ENCODE measurements at regions not wholly inside any gene's neighbourhood (a gene's known extent, or its start where the extent isn't known, plus 50 kb on each side); places are given as distances from the start of the nearest gene placed in this dataset.
"Not testable (repeated sequence)": the region's sequence is repeated elsewhere in the genome, so short reads cannot be mapped to it uniquely, and the experiment has no call there.

DNA sequence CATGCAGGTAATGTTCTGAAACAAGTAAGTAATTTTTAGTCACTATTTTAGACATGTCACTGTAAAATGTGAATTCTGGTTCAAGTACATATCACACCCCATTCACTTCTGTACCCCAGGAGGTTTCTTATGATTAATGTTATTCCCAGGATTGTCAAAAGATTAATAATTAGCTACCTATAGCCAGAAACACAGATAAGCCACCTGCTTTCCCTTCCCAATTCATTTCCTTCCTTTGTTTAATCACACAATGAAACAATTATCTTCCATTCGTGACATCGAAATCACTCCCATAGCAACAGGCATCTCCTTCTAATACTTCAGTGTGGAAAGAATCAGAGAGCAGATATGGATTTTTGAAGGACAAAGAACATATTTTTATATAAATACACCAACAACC lies 1650.3 kb upstream of the CELF4 start:
- DNase-seq (ENCODE audit: low spot score) = no peak

DNA sequence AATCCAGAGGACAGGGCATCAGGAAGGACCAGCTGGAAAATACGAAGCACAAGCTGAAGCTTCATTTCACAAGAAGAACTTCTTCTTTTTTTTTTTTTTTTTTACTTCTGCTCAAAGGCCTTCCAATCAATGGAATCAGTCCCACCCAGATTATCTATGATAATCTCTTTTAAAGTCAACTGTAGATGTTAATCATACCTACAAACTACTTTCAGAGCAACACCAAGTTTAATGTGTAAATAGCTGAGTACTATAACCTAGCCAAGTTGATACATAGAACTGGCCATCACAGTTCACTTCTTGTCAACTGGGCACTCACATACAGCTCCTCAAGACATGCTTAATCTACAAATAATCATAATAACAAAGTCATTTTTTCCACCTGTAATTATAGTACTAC lies 1645.9 kb upstream of the CELF4 start:
- no peak for DNase-seq (ENCODE audit: low spot score)

DNA sequence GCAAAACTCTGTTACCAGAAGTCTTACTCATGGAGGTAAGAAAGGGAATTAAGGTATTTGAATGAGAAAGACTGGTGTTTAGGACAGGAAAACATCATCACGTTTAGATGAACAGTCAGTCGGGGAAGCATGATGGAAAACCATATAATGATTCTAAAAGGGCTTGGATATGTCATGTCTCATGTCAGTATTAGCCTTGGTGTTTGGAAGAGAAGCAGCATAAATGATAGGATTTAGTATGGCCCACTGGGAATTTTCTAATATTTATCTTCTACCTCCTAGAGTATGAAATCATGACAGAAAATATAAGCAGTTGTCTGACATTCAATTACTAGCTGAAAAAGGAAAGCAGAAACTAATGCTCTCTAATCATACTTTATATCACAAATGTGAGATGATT lies 1643.6 kb upstream of the CELF4 start:
- no peak for DNase-seq (ENCODE audit: low spot score)

DNA sequence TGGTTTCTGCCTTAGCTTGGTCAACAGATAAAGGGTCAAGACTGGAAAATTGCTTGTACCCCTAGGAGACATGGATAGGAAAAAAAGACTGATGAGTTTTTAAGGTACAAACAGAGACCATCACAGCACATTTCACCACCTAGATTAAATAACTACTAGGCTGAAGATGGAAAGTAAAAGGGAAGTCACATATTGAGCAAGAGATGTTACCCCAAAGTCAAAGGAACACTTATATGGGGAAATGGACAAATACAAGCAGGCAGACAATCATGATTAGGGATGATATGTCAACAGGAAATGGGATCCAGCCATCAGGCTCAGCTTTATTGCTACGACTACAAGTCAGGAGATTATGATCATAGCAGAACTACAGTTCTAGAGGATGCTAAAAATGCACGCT lies 1643.1 kb upstream of the CELF4 start:
- DNase-seq (ENCODE audit: low spot score) = no peak

DNA sequence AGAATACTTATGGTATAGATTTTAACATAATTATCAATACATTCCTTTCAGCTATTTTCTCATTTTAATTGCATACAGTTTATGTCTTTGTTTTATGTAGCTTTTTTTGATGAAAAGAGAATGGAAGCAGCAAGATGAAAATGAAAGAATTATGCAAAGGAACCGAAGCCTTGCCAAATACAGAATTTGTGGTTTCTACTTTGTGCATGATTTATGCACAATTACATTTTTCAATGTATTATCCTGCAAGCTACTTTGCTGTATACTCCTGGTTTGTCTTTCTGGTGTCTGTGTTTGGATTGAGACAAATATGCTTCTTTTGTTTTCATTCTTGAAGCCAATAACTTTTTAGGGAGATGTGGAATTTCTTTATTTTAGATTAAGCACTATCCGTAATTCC lies 1642.6 kb upstream of the CELF4 start:
- DNase-seq (ENCODE audit: low spot score) = no peak

DNA sequence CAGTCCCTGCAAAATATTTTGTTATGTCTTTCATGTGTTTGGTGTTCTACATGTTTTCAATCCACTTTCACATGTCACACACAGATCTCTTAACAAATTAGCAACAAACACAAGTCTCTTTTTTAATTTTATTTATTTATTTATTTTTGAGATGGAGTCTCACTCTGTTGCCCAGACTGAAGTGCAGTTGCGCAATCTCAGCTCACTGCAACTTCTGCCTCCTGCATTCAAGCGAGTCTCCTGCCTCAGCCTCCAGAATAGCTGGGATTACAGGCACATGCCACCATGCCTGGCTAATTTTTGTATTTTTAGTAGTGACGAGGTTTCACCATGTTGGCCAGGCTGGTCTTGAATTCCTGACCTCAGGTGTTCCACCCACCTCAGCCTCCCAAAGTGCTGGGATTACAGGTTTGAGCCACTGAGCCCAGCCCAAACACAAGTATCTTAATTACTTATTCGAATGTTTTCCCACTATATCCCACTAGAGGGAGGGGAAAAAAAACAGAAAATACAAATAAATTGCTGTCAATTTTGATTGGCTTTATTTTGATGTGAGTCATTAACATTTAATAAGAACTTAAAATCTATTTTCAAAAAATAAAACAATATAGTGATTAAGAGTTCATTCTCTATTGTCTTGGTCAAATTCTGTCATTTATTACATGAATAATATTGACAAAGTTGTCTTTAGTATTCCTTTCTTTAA lies 1641.0 kb upstream of the CELF4 start:
- DNase-seq (ENCODE audit: low spot score) = not testable (repeated sequence)

DNA sequence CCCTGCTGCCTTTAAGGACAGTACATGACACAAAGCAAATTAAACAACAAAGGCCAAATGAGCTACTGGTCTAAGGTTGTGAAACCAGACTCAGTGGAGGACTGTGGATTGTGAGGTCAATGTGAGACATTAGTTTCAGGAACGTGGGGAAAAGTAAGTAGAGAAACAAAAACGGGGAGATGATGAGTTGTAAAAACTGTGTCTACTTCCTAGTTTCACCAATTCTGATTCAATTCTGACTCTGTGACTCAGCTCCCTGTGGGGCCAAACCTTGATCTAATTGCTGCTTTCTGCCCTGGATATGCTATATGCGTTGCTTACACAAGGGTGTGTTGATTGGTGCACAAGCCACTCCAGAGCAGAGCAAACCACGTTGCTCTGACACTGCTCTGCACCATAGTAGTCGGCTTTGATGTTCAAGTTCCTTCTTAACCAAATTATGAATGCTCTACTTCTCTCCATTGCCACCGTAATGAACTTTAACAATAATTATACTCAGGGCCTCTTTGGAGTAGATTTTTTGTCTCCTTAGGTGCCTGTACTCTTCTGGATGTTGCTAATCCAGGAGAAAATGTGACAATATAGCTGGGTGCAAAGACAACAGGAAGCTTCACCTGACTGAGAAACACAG lies 1640.1 kb upstream of the CELF4 start:
- DNase-seq (ENCODE audit: low spot score) = no peak

DNA sequence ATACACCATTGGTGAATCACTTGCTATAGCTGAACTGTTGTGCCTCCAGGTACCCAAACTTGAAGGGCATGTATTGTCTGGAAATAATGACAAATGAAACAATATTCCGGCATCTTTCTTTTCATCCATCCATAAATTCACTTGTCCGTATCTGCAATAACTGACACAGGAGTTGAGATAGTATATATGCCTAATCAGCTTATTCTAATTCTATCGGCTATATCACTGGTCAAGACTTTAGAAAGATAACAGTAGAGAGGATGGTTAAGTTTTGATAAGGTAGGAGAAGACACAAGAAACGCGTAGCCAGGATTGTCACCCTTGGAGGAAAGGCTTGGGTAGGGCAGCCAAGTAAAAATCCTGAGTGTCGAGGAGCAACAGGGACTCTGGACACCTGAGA lies 1634.6 kb upstream of the CELF4 start:
- no peak for DNase-seq (ENCODE audit: low spot score)

DNA sequence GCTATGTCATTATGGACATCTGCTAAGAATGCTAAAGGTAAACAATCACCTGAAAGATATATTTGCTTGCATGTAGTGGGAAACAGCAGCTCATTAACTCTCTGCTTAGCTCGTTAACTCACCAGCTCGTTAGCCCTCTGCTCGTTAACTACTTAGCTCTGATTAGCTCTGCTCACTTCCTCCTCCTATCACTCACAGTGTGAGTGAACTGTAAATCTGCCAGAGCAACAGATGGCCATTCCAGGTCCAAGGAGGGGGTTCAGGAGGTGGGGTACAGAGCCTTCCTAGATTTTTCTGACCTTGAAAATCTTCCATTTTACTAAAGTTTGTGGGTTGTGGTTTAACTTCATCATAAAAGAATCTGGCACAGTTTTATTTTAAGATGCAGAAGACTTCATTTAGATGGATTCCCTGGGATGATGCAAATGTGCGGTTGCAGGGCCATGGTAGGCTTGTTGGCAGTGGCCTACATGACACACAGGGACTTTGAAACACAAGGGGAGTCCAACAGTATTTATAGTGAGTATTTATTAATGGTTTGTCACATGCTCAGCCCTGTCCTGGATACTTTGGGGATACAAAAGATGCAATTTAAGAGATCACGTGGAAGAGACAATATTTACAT lies 1633.7 kb upstream of the CELF4 start:
- DNase-seq (ENCODE audit: low spot score) = no peak

DNA sequence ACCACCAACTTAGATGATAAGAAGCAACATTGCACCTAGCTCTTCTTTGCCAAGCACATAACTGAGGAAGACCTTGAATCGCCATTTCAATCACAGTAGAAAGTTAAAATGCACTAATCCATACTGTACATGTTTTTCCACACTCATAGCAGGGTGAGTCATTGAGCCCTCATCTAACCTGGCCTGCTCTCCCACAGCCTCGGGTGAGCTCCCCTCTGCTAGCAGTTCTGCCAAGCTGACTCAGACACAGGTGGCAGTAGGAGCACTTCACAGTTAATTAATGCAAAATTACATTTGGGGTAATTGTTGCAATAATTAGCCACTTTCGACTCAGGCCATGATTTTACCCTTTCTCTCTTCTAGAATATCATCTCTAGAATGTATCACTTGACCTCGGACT lies 1632.8 kb upstream of the CELF4 start:
- DNase-seq (ENCODE audit: low spot score) = no peak

DNA sequence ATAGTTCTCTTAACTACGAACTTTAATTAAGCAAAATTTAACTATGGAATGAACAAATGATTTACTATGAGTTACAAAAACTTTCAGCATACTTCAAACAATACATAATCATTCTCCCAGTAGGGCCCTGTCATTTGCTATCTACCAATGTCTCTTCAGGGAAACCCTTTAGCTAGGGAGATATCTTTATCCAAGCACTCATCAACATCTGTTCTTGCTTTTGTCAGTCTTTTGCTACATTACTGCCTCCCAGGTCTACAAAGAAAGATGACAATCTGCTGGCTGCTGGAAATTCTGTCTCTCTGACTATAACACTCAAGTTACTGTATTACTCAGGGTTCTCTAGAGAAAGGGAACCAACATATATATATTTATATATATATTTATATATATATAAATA lies 1626.3 kb upstream of the CELF4 start:
- DNase-seq (ENCODE audit: low spot score) = no peak

DNA sequence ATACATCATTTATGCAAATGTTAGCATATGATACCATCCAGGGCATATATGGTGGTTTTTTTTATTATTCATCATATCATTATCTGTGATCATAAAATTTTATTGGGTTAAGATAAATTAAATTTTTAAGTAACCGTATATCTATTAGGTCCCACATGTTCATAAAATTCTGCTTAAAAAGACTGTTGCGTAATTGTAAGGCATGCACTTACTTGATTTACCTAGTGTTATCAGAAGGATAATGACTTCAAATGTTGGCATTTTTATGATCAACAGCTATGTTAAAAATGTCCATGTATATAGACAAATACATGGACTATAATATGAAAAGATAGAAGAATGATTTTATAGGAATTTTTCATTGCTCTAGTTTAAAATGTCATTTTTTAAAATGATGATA lies 1625.5 kb upstream of the CELF4 start:
- DNase-seq (ENCODE audit: low spot score) = no peak

DNA sequence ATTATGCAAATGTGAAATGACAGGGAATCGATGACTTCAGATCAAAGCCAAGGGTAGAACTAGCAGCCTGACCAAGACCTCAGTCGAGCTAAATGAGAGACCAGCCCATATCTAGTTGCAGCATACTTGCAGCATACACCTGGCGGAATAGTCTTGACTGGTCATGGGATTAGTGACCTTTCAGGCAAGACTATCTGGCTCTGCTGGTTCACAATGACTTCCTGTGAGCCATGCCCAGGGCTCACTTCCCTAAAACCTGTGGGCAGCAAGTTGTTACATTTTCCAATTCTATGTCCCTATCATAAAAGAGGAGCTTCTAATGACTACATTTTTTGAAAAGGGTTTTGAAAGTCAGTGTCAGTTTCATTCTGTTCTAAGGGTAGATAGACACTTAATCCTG lies 1624.9 kb upstream of the CELF4 start:
- DNase-seq (ENCODE audit: low spot score) = no peak

DNA sequence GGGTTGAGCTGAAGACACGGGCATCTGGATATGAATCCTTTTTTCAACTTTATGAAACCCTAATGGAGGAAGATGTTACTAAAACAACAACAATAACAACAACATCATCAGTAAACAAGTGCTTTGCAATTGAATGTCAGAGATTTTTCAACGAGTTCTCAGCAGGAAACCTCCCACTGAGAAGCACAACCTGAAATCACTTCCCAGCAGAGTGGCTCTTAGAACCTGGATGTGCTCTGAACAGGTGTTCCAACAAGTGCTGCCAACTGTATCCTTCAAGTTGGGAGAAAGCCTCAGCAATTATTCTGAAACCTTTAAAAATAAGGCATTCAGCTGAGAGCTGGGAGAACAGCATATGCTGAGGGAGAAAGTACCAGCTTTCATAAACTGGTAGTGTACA lies 1622.7 kb upstream of the CELF4 start:
- DNase-seq (ENCODE audit: low spot score) = no peak

DNA sequence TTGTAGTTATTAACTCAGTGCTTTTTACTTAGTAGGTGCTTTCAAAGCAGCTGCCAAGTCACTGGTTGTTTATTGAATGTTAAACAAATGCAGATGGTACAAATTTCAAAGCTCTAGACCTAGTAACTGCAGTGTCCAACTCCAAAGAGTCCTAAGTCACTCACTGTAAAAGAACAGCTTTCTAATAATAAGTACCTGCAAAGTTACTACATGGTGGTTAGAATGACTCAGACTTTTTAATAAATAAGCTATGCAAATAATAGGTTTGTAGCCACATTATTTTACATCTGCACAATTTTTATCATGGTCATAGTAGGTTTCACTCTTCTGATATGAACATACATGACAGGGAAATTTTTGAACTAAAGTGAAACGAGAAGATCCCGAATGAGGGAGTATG lies 1620.4 kb upstream of the CELF4 start:
- no peak for DNase-seq (ENCODE audit: low spot score)

DNA sequence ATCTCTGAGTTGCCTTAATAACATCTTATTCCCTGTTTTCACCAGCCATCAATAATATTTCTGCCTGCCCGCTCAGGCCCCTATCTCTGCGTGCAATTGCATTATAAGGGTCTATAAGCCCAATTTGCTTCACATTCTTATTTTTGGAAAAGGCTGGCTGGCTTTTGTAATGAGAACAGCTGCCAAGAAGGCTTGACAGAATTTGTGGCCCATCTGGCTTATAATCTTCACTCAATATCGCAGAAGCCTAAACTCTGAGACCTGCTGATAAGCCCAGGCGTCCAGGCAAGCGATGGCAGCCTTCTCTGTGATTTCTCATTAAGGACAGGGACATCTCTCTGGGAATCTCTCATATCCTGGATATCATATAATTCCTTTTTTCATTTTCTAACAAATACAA lies 1618.6 kb upstream of the CELF4 start:
- no peak for DNase-seq (ENCODE audit: low spot score)

DNA sequence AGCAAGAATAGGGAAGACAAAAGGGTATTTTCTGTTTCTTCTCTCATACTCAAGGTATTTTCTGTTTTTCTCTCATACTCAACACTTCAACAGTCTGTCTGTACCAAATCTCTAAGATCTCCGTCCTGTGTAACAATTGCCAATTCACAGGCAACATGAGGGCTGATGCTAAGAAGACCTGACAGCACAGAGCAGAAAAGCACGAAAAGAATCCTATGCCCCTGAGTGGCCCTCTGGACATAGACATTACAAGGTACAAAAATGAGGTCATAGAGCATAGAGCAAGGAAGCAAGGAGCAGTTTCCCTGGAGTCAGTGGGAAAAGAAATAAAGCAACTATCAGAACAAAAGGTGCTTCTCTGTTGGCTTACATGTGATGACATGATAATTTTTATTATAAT lies 1612.6 kb upstream of the CELF4 start:
- no peak for DNase-seq (ENCODE audit: low spot score)

DNA sequence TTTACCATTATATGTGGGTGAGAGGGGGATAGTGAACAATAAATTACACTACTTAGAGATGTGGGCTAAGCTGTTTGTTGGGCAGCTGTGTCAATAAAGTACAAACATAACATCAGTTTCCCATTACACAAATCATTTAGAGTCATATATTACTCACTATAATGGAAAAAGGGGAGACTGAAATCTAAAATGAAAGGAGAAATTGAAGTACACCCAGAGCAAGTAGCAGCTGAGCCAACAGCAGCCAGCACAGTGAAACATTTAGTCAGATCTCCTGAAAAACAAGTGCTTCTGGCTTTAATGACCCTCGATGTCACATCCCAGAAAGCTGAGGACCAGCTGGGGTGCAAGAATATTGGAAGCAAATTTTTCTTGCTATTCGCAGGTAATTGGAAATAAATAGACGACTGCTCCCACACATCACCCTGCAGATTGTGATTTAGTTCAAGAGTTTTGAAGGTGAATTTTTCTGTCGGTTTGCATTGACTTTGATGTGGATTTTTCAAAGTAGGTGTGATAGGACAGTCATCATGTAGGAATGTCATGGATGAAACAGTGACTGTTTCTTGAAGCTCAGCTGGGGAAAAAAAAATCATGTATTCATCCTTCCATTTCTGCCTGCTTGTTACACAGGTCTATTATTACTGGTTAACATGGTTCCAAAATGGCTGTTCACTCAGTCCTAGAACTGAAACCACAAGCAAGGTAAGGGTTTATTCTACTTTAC lies 1607.3 kb upstream of the CELF4 start:
- no peak for DNase-seq (ENCODE audit: low spot score)

DNA sequence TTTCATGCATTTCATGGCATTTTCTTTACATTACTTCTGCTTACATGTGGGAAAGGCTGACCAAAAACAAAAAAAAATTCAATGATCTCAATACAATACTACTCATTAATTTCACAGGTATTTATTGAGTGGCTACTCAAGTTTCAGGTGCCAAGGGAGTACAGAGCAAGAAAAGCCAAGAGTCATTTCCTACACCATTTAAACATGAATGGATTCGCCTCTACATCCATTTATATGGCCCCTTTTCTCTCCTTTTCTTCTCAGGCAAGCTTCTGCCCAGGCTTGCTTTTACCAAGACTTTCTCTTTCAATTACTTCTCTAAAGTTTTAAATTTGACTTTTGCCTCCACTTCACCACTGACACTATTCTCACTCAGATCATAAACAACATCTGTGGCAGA lies 1603.1 kb upstream of the CELF4 start:
- no peak for DNase-seq (ENCODE audit: low spot score)

DNA sequence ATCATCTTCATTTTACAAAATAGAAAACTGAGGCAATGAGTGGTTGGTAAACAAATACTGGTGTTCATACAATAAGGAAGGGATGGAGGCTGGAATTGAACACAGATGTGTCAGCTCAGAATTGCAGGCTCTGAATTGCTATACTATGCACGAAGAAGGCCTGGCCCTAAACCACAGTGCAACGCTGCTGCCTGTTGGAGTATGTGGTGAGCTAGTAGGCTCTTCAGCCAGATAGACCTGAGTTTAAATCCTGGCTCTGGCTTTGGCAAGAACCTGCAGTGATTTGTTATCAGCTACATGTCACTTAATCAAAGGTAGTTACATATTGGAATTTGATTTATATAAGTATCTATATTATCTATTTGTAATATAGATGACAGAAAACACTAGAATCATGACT lies 1602.4 kb upstream of the CELF4 start:
- no peak for DNase-seq (ENCODE audit: low spot score)

DNA sequence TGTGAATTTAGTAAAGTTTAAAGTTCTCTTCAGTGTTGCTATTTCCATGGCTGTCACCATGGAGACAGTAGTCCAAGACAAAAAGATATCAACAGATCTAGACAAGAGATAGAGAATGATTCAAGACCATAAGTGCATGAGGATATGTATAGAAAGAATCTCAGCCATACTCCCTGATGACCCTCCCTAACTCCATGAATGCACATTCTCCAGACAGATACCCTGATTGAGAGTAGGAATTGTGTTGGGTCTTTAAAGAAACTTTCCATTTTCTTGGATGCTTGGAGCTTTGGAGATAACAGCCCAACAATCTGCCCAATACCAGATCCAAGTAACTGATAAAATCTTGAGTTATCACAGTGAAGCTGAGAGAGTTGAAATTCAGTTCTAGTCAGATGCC lies 1601.2 kb upstream of the CELF4 start:
- no peak for DNase-seq (ENCODE audit: low spot score)

DNA sequence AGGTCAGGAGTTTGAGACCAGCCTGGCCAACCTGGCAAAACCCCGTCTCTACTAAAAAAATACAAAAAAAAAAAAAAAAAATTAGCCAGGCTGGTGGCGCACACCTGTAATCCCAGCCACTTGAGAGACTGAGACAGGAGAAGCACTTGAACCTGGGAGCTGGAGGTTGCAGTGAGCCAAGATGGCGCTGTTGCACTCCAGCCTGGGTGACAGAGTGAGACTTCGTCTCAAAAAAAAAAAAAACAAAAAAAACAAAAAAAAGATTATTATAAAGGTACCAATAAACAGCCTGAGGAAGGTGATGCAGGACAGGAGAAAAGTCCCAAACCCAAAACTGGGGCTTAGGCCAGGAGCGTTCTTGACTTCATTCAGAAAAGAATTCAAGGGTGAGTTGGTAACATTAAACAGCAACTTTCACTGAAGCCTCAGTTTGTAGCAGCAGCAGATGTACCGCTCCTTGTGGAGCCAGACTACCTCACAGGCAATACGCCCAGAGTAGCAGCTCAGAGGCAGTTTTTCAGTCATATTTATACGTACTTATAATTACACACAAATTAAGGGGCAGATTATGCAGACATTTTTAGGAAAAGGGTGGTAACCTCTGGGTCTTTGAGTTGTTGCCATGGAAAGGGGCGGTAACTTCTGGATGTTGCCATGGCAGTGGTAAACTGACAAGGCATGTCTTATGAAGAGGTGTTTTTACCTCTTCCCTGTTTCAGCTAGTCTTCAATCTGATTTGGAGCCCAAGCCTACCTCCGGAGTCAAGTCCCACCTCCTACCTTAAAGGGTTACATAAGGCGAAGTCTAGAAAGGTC lies 1596.6 kb upstream of the CELF4 start:
- no peak for DNase-seq (ENCODE audit: low spot score)

Measured in H4 (cell line).